Subcutaneous abdominal adipose tissue (tissue), 5 donors: ENCODE measurements at regions not wholly inside any gene's neighbourhood (a gene's known extent, or its start where the extent isn't known, plus 50 kb on each side); places are given as distances from the start of the nearest gene placed in this dataset.

ENCODE experiments used
- H3K27ac ChIP-seq: one replicate; pipeline ENCODE4 v1.7.0; 2013; ENCODE audit warnings: low read depth, mild to moderate bottlenecking, inconsistent platforms, low read length, moderate library complexity
- H3K27me3 ChIP-seq, 5 donors: one replicate each; pipeline ENCODE4 v1.7.0; 2013; ENCODE audit warnings: low read length in 5 of 5, inconsistent platforms in 1 of 5; ENCODE audit not compliant: control insufficient read depth in 5 of 5, insufficient read depth in 4 of 5
- H3K36me3 ChIP-seq, 5 donors: one replicate each; pipeline ENCODE4 v1.7.0; 2013; ENCODE audit warnings: low read length in 5 of 5; ENCODE audit not compliant: control insufficient read depth in 5 of 5, insufficient read depth in 5 of 5
- H3K4me1 ChIP-seq, 5 donors: one replicate each; pipeline ENCODE4 v1.7.0; 2013; ENCODE audit warnings: low read length in 5 of 5, mild to moderate bottlenecking in 3 of 5, moderate library complexity in 1 of 5; ENCODE audit not compliant: control insufficient read depth in 5 of 5, insufficient read depth in 5 of 5
- H3K4me3 ChIP-seq, 5 donors: one replicate each; pipeline ENCODE4 v1.7.0; 2013; ENCODE audit warnings: low read length in 5 of 5, low read depth in 1 of 5
- H3K9ac ChIP-seq, 5 donors: one replicate each; pipeline ENCODE4 v1.7.0; 2013; ENCODE audit warnings: low read length in 5 of 5, mild to moderate bottlenecking in 4 of 5, moderate library complexity in 3 of 5
- H3K9me3 ChIP-seq, 5 donors: one replicate each; pipeline ENCODE4 v1.7.0; 2013; ENCODE audit warnings: low read length in 5 of 5; ENCODE audit not compliant: control insufficient read depth in 5 of 5
- donor health status: healthy.
- donor health status: healthy.
- donor health status: healthy.
- donor health status: healthy.
- donor health status: healthy.

DNA sequence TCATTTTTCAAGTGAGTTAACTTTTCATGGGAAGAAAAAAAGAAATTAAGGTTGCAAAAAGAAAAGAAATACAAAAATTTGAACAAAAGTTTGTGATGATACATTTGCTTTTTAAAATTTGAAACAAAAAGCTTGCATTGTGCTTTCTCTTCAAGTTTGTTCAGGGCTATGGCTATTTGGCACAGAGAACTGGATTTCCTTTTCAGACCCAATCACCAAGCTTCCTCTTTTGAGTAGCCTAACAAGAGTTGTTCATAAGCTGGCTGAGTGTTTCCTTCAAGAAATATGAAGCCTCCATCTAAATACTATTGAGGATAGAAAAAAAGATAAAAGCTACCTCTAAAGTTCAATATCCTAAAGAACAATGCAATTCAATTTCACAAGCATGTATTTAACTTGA, 787.8 kb downstream of the LIG4 start:
- no peaks in the 10 kb centered on the region for H3K36me3 ChIP-seq
- H3K9me3 ChIP-seq: peaks cover 0 to 6% (median 5%) of the 10 kb centered on the region in 5 donors
- no peak overlapping the region for H3K27ac ChIP-seq
- H3K4me1 ChIP-seq: no peaks in the 10 kb centered on the region
- H3K9ac ChIP-seq: no peak overlapping the region
- H3K4me3 ChIP-seq: no peak overlapping the region
- H3K27me3 ChIP-seq: no peaks in the 10 kb centered on the region

DNA sequence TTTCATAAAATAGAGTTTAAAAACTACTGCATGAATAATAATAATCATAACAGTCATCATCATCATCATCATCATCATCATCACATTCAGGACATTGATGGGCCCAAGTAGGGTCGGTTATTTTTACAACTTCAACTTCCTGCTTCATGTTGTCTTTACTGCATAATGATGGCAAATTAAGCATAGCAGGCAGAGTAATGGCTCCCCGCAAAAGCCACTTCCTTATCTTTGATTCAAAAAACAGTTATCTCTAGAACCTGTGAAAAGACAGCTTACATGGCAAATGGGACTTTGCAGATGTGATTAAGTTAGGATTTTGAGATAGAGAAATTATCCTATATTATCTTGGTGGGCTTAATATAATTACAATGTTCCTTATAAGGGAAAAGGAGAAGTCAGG, 792.9 kb downstream of the LIG4 start:
- Histone ChIP-seq H3K9me3 (peaks cover 0 to 7% (median 5%) of the 10 kb centered on the region in 5 donors), H3K4me1 (no peaks in the 10 kb centered on the region), H3K36me3 (no peaks in the 10 kb centered on the region), H3K27me3 (no peaks in the 10 kb centered on the region), H3K4me3 (no peak overlapping the region), H3K27ac (no peak overlapping the region), H3K9ac (no peak overlapping the region)

DNA sequence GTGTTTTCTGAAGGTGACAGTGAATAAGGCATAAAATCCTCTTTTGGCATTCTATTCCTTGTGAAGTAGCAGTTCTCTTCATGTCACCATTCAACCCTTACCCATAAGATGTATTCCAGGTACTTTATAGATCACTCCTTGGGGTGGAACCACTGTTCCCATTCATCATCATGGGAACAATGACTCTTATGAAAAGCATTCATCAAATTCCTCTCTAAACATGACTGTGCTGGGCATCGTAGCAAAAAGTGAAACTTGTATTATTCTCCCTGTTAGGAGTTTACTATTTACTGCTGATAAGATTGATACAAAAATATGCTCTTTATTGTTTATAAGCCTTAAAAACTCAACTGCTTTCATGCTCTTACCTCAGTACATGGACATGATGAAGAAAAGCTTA, 793.4 kb downstream of the LIG4 start:
- Histone ChIP-seq H3K27me3 (no peaks in the 10 kb centered on the region), H3K27ac (no peak overlapping the region), H3K9me3 (peaks cover 0 to 7% (median 5%) of the 10 kb centered on the region in 5 donors), H3K36me3 (no peaks in the 10 kb centered on the region), H3K4me1 (no peaks in the 10 kb centered on the region), H3K4me3 (no peak overlapping the region), H3K9ac (no peak overlapping the region)

DNA sequence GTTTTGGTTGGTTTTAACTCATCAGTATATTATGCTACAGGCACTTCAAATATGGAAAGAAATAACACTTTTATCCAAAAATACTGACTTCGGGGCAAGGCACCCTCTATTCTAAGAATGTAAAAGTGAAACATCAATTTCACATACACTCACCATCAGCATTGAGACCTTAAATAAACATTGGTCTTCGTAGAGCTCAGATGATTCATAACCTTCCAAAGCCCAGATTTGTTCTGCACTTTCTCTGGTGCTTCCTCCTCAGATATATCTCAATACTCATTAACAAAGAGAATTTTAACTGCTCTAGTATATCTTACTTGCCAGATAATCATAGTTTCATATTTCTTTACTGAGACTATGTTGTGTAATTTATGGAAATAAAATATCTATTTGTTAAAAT, 794.3 kb downstream of the LIG4 start:
- Histone ChIP-seq H3K27ac (no peak overlapping the region), H3K36me3 (no peaks in the 10 kb centered on the region), H3K27me3 (no peaks in the 10 kb centered on the region), H3K4me1 (no peaks in the 10 kb centered on the region), H3K9me3 (peaks cover 0 to 7% (median 5%) of the 10 kb centered on the region in 5 donors), H3K4me3 (no peak overlapping the region), H3K9ac (no peak overlapping the region)

DNA sequence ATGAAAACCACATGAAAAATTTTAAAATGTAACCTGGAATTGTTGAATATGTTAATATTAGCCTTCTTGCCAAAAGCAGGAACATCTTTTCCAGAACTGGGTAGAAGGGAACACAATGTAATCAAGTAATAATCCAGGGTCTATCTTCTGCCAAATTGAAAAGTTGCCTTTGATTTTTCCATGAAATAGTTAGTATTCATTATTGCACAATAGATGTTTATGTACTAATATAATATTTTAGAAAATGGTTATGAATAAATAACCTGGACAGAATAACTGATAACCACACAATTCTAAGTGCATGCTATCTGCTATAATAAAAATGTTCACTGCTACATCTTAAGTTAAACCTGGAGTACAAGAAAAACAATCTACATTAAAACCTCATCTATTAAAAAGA, 802.3 kb downstream of the LIG4 start:
- H3K4me3 ChIP-seq: no peak overlapping the region
- H3K9me3 ChIP-seq: no peaks in the 10 kb centered on the region
- no peaks in the 10 kb centered on the region for H3K4me1 ChIP-seq
- no peak overlapping the region for H3K27ac ChIP-seq
- no peaks in the 10 kb centered on the region for H3K36me3 ChIP-seq
- no peak overlapping the region for H3K9ac ChIP-seq
- no peaks in the 10 kb centered on the region for H3K27me3 ChIP-seq

DNA sequence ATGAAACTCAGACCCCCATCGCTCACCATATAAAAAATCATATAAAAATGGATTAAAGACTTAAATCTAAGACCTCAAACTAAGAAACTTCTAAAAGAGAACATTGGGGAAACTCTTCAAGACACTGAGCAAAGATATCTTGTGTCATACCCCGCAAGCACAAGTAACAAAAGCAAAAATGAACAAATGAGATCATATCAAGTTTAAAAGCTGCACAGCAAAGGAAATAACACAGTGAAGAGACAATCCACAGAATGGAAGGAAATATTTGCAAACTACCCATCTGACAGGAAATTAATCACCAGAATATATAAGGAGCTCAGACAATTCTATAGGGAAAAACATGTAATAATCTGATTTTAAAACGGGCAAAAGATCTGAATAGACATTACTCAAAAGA, 808.3 kb downstream of the LIG4 start:
- H3K27ac ChIP-seq: no peak overlapping the region

DNA sequence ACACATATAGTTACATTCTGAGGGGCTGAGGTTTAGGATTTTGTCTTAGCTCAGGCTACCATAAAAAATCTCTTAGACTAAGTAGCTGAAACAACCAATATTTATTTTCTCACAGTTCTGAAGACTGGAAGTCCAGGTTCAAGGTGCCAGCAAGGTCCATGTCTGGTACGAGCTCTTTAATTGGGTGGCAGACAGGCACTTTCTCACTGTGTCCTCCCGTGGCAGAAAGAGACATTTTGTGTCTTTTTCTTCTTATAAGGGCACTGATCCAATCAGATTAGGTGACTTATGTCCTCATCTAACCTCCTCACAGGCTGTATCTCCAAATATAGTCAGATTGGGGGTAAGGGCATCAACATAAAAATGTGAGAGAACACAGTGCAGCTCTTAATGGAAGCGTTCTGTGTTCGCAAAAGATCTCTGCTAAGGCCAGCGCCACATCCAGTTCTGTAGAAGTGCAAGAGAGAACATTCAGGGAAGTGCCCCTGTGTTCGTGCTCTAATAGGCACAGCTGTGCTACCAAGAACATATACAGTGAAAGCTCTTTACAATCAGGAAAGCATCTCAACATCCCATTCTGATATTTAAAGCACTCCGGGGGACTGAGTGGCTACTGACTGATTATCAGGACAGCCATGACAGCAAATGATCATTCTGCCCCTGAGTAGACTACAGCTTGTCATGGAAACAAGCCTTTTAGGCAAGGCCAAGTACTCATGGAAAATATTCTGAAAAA, 819.2 kb downstream of the LIG4 start:
- H3K4me3 ChIP-seq: no peak overlapping the region
- H3K36me3 ChIP-seq: no peaks in the 10 kb centered on the region
- no peaks in the 10 kb centered on the region for H3K27me3 ChIP-seq
- no peaks in the 10 kb centered on the region for H3K4me1 ChIP-seq
- H3K9me3 ChIP-seq: no peaks in the 10 kb centered on the region
- H3K9ac ChIP-seq: no peak overlapping the region
- H3K27ac ChIP-seq: no peak overlapping the region

More for the DNA sequence above, 808.3 kb downstream of the LIG4 start:
- no peak overlapping the region for H3K4me3 ChIP-seq
- H3K36me3 ChIP-seq: no peaks in the 10 kb centered on the region
- peaks cover 0 to 5% (median 2%) of the 10 kb centered on the region in 5 donors for H3K9me3 ChIP-seq
- H3K27me3 ChIP-seq: no peaks in the 10 kb centered on the region
- H3K9ac ChIP-seq: no peak overlapping the region
- no peaks in the 10 kb centered on the region for H3K4me1 ChIP-seq

DNA sequence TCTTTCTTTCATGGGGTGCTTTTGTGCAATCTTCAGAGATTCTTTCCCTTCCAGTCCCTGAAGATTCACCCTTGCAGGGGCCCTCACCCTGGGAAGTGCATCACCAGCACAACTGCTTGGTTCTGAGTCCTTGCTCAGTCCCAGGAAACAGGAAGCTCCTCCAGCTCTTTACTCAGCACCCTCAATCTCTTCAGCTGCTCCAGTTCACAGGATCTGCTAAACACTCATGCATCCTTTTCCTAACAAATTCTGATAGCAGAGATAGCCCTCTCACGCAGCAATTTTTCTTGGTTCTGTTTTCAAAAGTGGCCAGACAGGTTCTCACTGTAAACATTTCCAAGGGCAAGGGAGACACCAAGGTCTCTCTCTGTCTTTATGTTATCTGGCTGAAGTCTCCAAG, 823.1 kb downstream of the LIG4 start:
- Histone ChIP-seq H3K4me3 (no peak overlapping the region), H3K4me1 (no peaks in the 10 kb centered on the region), H3K9me3 (no peaks in the 10 kb centered on the region), H3K27ac (no peak overlapping the region), H3K27me3 (no peaks in the 10 kb centered on the region), H3K36me3 (no peaks in the 10 kb centered on the region), H3K9ac (no peak overlapping the region)

DNA sequence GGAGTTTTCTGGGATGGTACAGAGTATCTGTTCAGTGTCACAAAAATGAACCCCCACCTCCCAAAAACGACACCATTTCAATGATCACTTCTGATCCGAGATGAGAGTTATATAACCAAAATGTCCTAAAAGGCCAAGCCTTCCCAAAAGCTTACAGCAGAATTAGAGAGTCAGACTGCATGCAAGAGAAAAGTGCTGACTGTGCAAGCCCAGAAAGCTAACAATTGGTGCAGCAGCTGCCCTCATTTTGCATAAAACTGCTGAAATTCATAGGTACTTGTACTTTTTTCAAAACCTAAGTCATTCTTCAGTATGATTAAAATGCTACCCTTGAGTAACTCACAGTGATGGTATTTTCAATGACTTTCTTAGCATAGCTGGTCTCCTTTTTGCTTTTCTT, 819.6 kb upstream of the ARGLU1 start:
- H3K27me3 ChIP-seq: no peaks in the 10 kb centered on the region
- no peak overlapping the region for H3K4me3 ChIP-seq
- H3K36me3 ChIP-seq: no peaks in the 10 kb centered on the region
- H3K4me1 ChIP-seq: no peaks in the 10 kb centered on the region
- no peaks in the 10 kb centered on the region for H3K9me3 ChIP-seq
- no peak overlapping the region for H3K9ac ChIP-seq
- no peak overlapping the region for H3K27ac ChIP-seq

DNA sequence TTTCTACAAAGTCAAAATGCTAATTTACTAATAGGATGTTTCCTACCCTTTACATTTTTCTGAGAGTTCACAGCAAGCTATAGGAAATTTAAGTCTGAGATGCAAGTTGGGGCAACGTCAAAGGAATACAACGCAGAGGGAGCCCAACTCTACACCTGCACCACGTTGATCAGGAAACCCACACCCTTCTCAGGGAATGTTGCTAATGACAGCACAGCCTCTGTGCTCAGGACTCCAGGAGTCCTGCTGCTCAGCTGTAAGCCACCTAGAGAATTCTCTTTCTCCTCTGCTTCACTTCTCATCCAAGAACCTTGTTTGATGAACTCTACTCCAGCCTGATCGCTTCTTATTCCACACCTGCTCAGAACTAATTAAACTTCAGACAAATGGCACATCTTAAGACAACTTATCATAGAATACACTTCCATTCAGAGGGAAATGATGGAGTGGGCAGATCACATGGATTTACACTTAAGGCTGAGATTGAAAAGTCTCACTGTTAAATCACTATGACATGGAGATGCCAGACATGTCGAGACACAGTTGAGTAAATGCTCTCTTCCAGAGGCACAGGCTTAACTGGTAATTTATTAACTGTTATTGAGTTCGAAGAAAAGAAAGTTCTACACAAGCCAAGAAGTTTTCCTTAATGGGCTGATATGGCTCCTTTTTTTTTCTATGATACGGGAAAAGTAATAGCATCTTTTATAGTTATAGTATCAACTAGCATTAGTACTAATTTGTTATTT, 811.6 kb upstream of the ARGLU1 start:
- no peak overlapping the region for H3K27ac ChIP-seq
- no peaks in the 10 kb centered on the region for H3K27me3 ChIP-seq
- peaks cover 0 to 2% (median 0%) of the 10 kb centered on the region in 5 donors for H3K9me3 ChIP-seq
- H3K9ac ChIP-seq: no peak overlapping the region
- H3K4me1 ChIP-seq: peaks cover 0 to 10% (median 7%) of the 10 kb centered on the region in 5 donors
- no peaks in the 10 kb centered on the region for H3K36me3 ChIP-seq
- no peak overlapping the region for H3K4me3 ChIP-seq
